OCI-LY7 (cell line): ENCODE measurements at regions not wholly inside any gene's neighbourhood (a gene's known extent, or its start where the extent isn't known, plus 50 kb on each side); places are given as distances from the start of the nearest gene placed in this dataset.

Source experiments
- BruUV-seq: library from RNA; stranded (reverse); fragments of 400-500 nt; replicated peaks from 2 replicates; lab custom pipeline; 2021; lab: Mats Ljungman, UMichigan
- CTCF ChIA-PET: fragments of 300-600 bp; sonication (Branson Sonifier 250); formaldehyde crosslinking; loops from one replicate; lab custom pipeline; 2022; ENCODE audit warnings: antibody characterized with exemption; ENCODE audit not compliant: unreplicated experiment; lab: Charles Lee
- POLR2A ChIA-PET: fragments of 300-600 bp; sonication (Branson Sonifier 250); formaldehyde crosslinking; loops from one replicate; lab custom pipeline; 2022; ENCODE audit warnings: antibody characterized with exemption; lab: Charles Lee
- DNase-seq: peaks from one replicate; pipeline ENCODE4 v3.0.0-alpha.2; 2015; ENCODE audit warnings: low spot score
- H2AFZ ChIP-seq: fragments of 200-600 bp; sonication (generic), shearing (Covaris generic); 2 replicates; pipeline ENCODE4 v1.6.1; 2014; ENCODE audit warnings: mild to moderate bottlenecking, antibody characterized with exemption, low read length, moderate library complexity
- H3K27ac ChIP-seq: fragments of 200-600 bp; sonication (generic); 2 replicates; pipeline ENCODE4 v1.5.1; 2014; ENCODE audit warnings: mixed run types, low read depth, mild to moderate bottlenecking, moderate library complexity, low read length, inconsistent platforms; ENCODE audit not compliant: poor library complexity, severe bottlenecking
- H3K36me3 ChIP-seq: fragments of 200-600 bp; sonication (generic); 2 replicates; pipeline ENCODE4 v1.6.1; 2014; ENCODE audit warnings: mild to moderate bottlenecking, antibody characterized with exemption, low read length, moderate library complexity, mixed read lengths; ENCODE audit not compliant: insufficient read depth
- H3K4me1 ChIP-seq: fragments of 200-600 bp; sonication (generic); 2 replicates; pipeline ENCODE4 v1.5.1; 2014; ENCODE audit warnings: mild to moderate bottlenecking, low read length; ENCODE audit not compliant: insufficient read depth, poor library complexity, severe bottlenecking
- H3K4me2 ChIP-seq: fragments of 200-600 bp; sonication (generic); 2 replicates; pipeline ENCODE4 v1.6.1; 2014; ENCODE audit warnings: mild to moderate bottlenecking, low read length
- H3K4me3 ChIP-seq: fragments of 200-600 bp; sonication (generic); 2 replicates; pipeline ENCODE4 v1.5.1; 2014; ENCODE audit warnings: mild to moderate bottlenecking, low read depth, low read length; ENCODE audit not compliant: poor library complexity, severe bottlenecking
- H3K79me2 ChIP-seq: fragments of 200-600 bp; sonication (generic); 2 replicates; pipeline ENCODE4 v1.6.1; 2016; ENCODE audit warnings: low read depth, mild to moderate bottlenecking, low read length, moderate library complexity, mixed read lengths; ENCODE audit not compliant: insufficient read depth
- H3K9me2 ChIP-seq: fragments of 200-600 bp; sonication (generic); 2 replicates; pipeline ENCODE4 v1.6.1; 2016; ENCODE audit warnings: mild to moderate bottlenecking, low read length, mixed read lengths; ENCODE audit not compliant: insufficient read depth
- H3K9me3 ChIP-seq: fragments of 200-600 bp; sonication (generic); 2 replicates; pipeline ENCODE4 v1.6.1; 2014; ENCODE audit warnings: mild to moderate bottlenecking, mixed run types, low read length, mixed read lengths
- H4K20me1 ChIP-seq: fragments of 200-600 bp; sonication (generic); 2 replicates; pipeline ENCODE4 v1.6.1; 2014; ENCODE audit warnings: mild to moderate bottlenecking, antibody characterized with exemption, low read length, moderate library complexity, mixed read lengths; ENCODE audit not compliant: insufficient read depth
- EZH2phosphoT487 ChIP-seq: fragments of 200-600 bp; sonication (generic); IDR thresholded peaks from 2 replicates; pipeline ENCODE4 v1.6.1; 2018; ENCODE audit warnings: low read depth, borderline replicate concordance, mild to moderate bottlenecking, mixed run types, antibody characterized with exemption, low read length, moderate library complexity, mixed read lengths
- intact Hi-C: fragments of 100-400 bp; cut with micrococcal nuclease; formaldehyde crosslinking; loops from one replicate; pipeline ENCODE4 v1.10.0; 2022; ENCODE audit not compliant: unreplicated experiment
- TF ChIP-seq, protein P1 (sequence below): fragments of 200-600 bp; sonication (generic); conservative IDR thresholded peaks from 2 replicates; pipeline ENCODE4 v1.5.1; 2014; ENCODE audit warnings: mild to moderate bottlenecking, antibody characterized with exemption, low read length, moderate library complexity, mixed read lengths

DNA sequence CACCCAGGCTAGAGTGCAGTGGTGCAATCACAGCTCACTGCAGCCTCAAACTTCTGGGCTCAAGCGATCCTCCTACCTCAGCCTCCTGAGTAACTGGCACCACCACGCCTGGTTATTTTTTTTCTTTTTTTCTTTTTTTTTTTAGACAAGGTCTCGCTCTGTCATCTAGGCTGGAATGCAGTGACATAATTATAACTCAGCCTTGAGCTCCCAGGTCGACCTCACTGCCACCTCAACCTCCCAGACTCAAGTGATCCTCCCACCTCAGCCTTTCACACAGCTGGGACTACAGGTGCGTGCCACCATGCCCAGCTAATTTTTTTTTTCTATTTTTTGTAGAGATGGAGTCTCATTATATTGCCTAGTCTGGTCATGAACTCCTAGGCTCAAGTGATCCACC, 66.9 kb upstream of the ECE1 start:
- H3K36me3 ChIP-seq: no peaks in the 10 kb centered on the region
- H4K20me1 ChIP-seq: no peaks in the 10 kb centered on the region
- no peak overlapping the region for H3K4me3 ChIP-seq
- no peak overlapping the region for H2AFZ ChIP-seq
- H3K9me2 ChIP-seq: no peaks in the 10 kb centered on the region
- no peaks in the 10 kb centered on the region for H3K9me3 ChIP-seq
- intact Hi-C loops: no loop called here
- no peak for DNase-seq
- POLR2A ChIA-PET: interaction anchor here (0.7 kb wide), 1 partner anchor 12 kb away, joined by 6 read pairs; no protein-coding TSS in a partner anchor
- no peak overlapping the region for H3K4me2 ChIP-seq
- TF ChIP-seq, protein P1, sequence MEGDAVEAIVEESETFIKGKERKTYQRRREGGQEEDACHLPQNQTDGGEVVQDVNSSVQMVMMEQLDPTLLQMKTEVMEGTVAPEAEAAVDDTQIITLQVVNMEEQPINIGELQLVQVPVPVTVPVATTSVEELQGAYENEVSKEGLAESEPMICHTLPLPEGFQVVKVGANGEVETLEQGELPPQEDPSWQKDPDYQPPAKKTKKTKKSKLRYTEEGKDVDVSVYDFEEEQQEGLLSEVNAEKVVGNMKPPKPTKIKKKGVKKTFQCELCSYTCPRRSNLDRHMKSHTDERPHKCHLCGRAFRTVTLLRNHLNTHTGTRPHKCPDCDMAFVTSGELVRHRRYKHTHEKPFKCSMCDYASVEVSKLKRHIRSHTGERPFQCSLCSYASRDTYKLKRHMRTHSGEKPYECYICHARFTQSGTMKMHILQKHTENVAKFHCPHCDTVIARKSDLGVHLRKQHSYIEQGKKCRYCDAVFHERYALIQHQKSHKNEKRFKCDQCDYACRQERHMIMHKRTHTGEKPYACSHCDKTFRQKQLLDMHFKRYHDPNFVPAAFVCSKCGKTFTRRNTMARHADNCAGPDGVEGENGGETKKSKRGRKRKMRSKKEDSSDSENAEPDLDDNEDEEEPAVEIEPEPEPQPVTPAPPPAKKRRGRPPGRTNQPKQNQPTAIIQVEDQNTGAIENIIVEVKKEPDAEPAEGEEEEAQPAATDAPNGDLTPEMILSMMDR: no peak
- no peak for TF ChIP-seq EZH2phosphoT487
- BruUV-seq: no TSS peak
- no peaks in the 10 kb centered on the region for H3K4me1 ChIP-seq
- H3K27ac ChIP-seq: no peak overlapping the region
- CTCF ChIA-PET: no interaction called here
- no peaks in the 10 kb centered on the region for H3K79me2 ChIP-seq

DNA sequence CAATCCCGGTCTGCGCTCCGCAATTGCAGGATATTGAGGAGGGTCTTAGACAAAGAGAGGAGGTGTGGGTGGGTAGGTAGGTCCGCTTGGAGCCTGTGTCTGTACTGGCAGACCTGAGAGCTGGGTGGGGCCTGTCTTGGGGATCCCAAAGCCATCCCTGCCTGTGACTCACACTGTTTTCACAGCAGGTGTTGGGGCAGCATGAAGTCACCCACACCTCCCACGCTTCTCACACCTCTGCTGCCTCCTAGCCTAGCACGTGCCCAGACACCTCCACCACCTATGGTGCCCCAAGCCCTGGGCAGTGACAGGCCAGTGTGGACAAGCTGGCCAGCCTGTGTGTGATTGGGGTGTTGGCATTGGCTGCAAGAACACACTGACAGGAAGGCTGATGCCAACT, 65.7 kb upstream of the ECE1 start:
- H3K27ac ChIP-seq: no peak overlapping the region
- no peak overlapping the region for H2AFZ ChIP-seq
- no TSS peak for BruUV-seq
- POLR2A ChIA-PET: no interaction called here
- H3K36me3 ChIP-seq: no peaks in the 10 kb centered on the region
- no peak for DNase-seq
- no peaks in the 10 kb centered on the region for H3K9me3 ChIP-seq
- H3K4me1 ChIP-seq: no peaks in the 10 kb centered on the region
- CTCF ChIA-PET: no interaction called here
- TF ChIP-seq, protein P1: no peak
- no peaks in the 10 kb centered on the region for H4K20me1 ChIP-seq
- H3K4me3 ChIP-seq: no peak overlapping the region
- H3K79me2 ChIP-seq: no peaks in the 10 kb centered on the region
- no peaks in the 10 kb centered on the region for H3K9me2 ChIP-seq
- H3K4me2 ChIP-seq: no peak overlapping the region
- intact Hi-C loops: no loop called here

DNA sequence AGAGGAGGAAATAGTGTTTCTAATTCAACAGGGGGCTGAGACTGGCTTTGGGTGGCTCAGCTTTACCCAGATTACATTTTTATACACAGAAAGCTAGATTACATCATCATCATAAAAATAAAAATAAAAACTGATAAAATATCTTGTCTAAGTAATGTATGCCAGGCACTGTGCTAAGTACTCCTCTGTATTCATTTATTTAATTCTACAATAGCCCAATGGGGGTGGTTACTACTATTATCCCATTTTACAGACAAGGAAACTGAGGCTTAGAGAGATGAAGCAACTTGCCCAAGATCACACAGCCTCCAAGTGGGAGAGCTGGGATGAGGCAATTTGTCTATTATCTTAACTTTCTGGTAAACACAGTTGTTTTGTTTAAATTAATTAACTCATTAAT, 62.3 kb upstream of the ECE1 start:
- Histone ChIP-seq H3K4me1 (no peaks in the 10 kb centered on the region), H3K36me3 (no peaks in the 10 kb centered on the region), H3K27ac (no peak overlapping the region), H3K79me2 (no peaks in the 10 kb centered on the region), H3K4me3 (no peak overlapping the region), H4K20me1 (no peaks in the 10 kb centered on the region), H3K9me3 (no peaks in the 10 kb centered on the region), H3K9me2 (no peaks in the 10 kb centered on the region), H2AFZ (no peak overlapping the region), H3K4me2 (no peak overlapping the region)
- TF ChIP-seq EZH2phosphoT487: no peak
- TF ChIP-seq, protein P1: no peak
- DNase-seq: no peak
- CTCF ChIA-PET: no interaction called here
- BruUV-seq: no TSS peak
- POLR2A ChIA-PET: no interaction called here
- intact Hi-C loops: no loop called here
